ENCODE measurements at regions not wholly inside any gene's neighbourhood (a gene's known extent, or its start where the extent isn't known, plus 50 kb on each side); places are given as distances from the start of the nearest gene placed in this dataset.

DNA sequence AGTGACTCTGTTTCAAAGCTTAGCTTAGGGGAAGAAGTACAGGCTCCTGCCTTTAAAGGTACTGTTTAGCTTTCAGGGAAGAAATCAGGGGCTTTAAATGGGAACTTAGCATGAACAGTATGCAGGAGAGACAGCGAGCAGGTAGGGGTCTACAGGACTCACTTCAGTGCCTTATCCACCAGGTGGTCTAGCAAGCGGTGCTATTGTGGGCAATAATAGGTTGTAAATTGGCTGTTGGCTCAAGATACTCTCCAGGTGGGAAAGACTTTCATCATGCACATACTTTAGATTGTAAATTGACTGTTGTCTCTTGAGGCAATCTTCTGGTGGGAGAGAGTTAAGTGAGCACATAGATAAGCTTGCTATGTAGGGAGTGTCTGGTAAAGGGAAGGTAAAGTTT, 358.6 kb upstream of the DLGAP1 start:
- no peak for TF ChIP-seq NR3C1 (IDR thresholded peaks at IDR 0.05)
- TF ChIP-seq, protein P1, sequence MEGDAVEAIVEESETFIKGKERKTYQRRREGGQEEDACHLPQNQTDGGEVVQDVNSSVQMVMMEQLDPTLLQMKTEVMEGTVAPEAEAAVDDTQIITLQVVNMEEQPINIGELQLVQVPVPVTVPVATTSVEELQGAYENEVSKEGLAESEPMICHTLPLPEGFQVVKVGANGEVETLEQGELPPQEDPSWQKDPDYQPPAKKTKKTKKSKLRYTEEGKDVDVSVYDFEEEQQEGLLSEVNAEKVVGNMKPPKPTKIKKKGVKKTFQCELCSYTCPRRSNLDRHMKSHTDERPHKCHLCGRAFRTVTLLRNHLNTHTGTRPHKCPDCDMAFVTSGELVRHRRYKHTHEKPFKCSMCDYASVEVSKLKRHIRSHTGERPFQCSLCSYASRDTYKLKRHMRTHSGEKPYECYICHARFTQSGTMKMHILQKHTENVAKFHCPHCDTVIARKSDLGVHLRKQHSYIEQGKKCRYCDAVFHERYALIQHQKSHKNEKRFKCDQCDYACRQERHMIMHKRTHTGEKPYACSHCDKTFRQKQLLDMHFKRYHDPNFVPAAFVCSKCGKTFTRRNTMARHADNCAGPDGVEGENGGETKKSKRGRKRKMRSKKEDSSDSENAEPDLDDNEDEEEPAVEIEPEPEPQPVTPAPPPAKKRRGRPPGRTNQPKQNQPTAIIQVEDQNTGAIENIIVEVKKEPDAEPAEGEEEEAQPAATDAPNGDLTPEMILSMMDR (IDR thresholded peaks at IDR 0.05) = no peak
- TF ChIP-seq, protein P2, sequence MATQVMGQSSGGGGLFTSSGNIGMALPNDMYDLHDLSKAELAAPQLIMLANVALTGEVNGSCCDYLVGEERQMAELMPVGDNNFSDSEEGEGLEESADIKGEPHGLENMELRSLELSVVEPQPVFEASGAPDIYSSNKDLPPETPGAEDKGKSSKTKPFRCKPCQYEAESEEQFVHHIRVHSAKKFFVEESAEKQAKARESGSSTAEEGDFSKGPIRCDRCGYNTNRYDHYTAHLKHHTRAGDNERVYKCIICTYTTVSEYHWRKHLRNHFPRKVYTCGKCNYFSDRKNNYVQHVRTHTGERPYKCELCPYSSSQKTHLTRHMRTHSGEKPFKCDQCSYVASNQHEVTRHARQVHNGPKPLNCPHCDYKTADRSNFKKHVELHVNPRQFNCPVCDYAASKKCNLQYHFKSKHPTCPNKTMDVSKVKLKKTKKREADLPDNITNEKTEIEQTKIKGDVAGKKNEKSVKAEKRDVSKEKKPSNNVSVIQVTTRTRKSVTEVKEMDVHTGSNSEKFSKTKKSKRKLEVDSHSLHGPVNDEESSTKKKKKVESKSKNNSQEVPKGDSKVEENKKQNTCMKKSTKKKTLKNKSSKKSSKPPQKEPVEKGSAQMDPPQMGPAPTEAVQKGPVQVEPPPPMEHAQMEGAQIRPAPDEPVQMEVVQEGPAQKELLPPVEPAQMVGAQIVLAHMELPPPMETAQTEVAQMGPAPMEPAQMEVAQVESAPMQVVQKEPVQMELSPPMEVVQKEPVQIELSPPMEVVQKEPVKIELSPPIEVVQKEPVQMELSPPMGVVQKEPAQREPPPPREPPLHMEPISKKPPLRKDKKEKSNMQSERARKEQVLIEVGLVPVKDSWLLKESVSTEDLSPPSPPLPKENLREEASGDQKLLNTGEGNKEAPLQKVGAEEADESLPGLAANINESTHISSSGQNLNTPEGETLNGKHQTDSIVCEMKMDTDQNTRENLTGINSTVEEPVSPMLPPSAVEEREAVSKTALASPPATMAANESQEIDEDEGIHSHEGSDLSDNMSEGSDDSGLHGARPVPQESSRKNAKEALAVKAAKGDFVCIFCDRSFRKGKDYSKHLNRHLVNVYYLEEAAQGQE (IDR thresholded peaks at IDR 0.05) = no peak
- no peak for TF ChIP-seq SREBF2 (IDR thresholded peaks at IDR 0.05)
- TF ChIP-seq EP300 (IDR thresholded peaks at IDR 0.05) = no peak
- TF ChIP-seq RARB (CRISPR knock-in tag; IDR thresholded peaks at IDR 0.05) = no peak
- no peak for TF ChIP-seq JUNB (IDR thresholded peaks at IDR 0.05)
- TF ChIP-seq POLR2A (IDR thresholded peaks at IDR 0.05; ENCODE audit: low read length) = no peak

All from A549 (cell line).